GM21723 (cell line): ENCODE measurements at regions not wholly inside any gene's neighbourhood (a gene's known extent, or its start where the extent isn't known, plus 50 kb on each side); places are given as distances from the start of the nearest gene placed in this dataset.
A peak's percentile ranks its signal among the peaks of the same experiment; 100 is the strongest.
"Not testable (repeated sequence)": the region's sequence is repeated elsewhere in the genome, so short reads cannot be mapped to it uniquely, and the experiment has no call there.

ENCODE experiments used
- ATAC-seq: cut with Tn5 transposase; IDR thresholded peaks from one replicate; pipeline ENCODE4 v1.9.1; 2021; ENCODE audit warnings: mild to moderate bottlenecking, moderate library complexity; ENCODE audit not compliant: unreplicated experiment

DNA sequence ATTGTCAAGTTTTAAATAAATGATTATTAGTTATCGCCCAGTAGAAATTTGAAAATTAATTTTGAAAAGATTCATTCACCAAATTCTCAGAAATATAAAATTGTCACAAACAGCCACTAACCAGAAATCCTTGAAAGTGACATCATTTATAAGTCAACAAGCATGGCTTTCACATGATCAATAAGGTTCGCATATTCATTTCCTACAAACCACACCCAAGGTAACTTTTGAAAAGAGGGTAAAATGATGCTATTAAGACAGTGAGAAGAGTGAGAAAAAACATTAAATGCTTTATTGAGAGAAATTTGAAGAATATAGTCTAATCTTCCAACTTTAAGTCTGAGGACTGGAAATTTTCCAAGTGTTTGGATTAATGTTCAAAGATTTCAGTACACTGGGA, 263.6 kb upstream of the ALCAM start:
- ATAC-seq = no peak

DNA sequence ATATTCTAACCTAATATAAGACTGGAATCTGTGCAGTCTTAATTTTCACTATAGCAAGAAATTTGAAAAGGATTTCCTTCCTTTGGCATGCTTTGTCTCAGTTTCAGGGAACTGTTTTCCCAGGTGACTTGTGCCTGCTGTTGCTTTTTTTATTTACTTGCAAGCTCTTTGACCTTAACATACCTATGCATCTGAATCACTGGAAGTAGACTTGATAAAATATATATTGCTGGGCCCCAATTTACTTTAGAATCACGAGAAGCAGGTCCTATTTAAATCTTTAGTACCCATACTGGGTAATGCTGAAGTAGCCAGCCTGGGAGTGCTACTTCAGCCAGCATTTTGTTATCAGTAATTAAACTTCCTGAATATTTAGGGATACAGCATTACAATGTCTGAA, 257.9 kb upstream of the ALCAM start:
- no peak for ATAC-seq

DNA sequence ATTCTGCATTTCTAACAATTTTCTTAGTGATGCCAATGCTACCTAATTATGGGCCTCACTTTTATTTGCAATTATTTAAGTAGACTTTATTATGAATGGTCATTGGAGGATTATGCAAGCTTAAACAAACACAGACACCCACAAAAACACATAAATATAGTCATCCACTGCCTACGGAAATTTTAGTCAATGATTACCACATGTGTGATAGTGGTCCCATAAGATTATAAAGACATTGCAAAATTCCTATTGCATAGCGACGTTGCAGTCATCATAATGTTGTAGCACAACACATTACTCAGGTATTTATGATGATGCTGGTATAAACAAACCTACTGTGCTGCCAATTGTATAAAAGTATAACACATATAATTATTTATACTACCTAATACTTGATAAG, 247.8 kb upstream of the ALCAM start:
- no peak for ATAC-seq

- ATAC-seq = no peak
These were observed 246.8 kb upstream of the ALCAM start for GRCh38 chr3:105119801-105120340.

DNA sequence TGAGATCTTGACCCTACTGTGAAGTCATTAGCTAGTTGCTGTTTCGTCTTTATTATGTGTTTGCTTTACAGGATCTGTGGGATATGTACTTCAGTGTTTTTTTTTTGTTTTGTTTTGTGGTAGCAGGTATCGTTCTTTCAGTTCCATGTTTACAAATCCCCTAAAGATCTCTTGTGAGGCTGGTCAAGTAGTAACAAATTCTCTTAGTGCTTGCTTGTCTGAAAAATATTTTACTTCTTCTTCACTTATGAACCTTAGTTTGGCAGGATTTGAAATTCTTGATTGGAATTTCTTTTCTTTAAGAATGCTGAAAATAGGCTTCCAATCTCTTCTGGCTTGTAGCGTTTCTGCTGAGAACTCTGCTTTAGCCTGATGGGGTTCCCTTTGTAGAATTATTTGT, 235.8 kb upstream of the ALCAM start:
- no peak for ATAC-seq

DNA sequence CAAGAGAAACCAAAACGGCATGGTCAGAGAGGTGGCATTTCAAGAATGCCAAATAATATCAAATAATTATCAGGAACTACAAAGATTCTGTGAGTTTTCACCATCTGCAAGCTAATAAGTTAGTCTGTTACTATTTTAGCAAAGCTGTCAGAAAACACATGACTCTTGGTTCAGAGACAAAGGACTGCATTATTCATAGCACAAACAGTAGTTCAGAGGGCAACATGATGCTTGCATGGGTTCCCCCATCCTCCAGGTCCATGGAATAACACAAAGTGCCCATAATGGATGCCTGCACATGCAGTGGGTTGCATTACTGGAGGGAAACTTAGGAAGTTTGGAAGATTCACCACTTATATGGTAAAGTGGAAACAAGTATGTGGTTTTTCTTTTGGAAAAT, 228.8 kb upstream of the ALCAM start:
- no peak for ATAC-seq

DNA sequence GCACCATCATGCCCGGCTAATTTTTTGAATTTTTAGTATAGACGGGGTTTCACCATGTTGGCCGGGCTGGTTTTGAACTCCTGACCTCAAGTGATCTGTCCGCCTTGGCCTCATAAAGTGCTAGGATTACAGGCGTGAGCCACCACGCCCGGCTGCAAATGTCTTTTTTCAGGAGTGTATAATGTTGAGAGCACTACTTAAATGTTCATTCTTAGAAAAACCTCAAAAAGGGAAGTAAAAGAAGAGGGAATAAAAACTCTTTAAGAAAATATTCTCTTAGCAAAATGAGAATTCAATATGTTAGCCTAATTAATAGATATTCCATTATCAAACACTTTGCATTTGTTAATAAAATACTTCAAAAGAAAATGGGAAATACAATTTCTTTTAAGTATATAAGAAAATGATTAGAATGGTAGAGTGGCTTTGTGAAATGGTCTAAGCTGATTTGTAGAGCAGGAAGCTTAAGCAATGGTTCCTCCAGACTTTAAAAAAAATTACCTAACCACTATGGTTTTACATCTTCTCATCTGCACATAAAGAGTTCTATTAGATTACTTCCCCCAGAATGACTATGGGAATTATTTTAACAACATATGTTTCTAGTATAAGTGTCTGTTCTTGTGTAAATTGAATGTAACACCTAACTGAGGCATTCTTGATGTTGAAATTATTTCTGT, 226.7 kb upstream of the ALCAM start:
- ATAC-seq = peak; percentile 64

GRCh38 chr3:105140899-105141367, 225.8 kb upstream of the ALCAM start:
- ATAC-seq = peak; percentile 54

- no peak for ATAC-seq
These were observed 221.9 kb upstream of the ALCAM start for GRCh38 chr3:105144837-105145236.

- no peak for ATAC-seq
These were observed 221.2 kb upstream of the ALCAM start for GRCh38 chr3:105145511-105145910.

- ATAC-seq = not testable (repeated sequence)
These were observed 217.5 kb upstream of the ALCAM start for GRCh38 chr3:105149197-105149596.

DNA sequence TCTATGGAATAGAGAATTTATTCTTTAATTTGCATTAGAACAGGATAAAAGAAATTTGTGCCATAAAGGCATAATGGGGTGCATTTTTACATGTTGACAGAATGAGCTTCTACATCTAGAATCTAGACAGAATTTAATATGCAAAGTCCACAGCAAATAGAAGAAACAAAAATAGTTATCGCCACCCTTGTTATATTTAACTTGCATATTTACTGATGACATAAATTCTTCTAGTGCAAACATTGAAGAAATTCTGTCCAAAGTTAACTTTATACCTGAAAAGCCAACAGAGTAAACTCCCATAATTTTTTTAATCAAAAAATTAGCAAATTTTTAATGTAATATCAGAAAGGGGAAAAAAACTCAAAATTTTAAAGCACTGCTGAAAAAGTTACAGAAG, 213.7 kb upstream of the ALCAM start:
- ATAC-seq = no peak

DNA sequence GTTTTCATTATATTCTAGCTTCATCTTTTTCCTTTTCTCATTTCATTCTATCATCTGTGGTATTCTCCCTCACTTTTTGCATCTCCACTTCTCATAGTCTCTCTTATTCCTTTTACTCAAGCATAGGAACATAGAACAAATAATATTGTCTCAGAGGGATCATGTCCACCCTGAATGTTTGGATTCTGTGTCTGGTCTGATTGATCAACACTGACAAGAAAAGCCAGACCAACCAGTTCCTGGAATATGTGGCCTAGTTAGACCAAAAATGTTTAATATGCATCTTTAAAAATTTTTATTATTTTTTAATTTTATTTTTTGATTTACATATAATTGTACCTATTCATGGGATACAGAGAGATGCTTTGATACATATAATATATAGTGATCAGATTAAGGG, 212.0 kb upstream of the ALCAM start:
- ATAC-seq = no peak

GRCh38 chr3:105157067-105157765, 209.5 kb upstream of the ALCAM start:
- no peak for ATAC-seq

- no peak for ATAC-seq
These were observed 209.0 kb upstream of the ALCAM start for GRCh38 chr3:105157766-105158085.

DNA sequence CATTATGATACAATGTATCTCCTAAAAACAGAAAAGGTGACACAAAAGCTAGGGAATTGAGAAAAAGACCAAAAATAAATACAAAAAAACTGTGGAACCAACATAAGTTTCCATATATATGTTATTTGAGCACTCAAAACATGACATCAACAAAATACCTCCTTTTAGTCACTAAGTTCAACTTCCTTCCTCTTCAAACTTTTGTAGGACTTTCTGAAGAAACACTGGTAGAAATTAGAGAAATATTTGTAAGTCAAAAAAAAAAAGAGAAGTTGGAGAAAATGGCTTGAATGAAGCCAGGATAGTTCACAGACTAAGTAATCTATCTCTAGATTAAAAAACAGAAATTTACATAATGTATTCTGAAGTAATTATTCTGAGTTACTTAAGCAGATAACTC, 208.4 kb upstream of the ALCAM start:
- no peak for ATAC-seq

DNA sequence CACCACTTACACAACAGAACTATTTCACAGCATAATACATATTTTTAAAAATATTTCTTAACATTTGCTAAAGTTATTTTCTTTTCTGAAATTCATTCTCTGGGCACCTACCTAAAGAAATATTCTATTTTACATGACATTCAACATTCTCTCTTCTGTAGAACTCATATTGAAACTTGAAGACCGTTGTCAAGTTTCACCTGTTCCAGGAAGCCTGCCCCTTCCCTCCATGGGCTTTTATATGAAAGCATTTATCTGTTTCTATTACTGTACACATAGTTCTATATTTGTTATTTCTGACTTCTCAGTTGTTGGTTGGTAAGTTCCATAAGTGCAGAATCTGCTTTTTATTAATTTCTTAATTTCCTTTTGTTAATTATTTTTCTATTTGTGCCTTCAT, 204.3 kb upstream of the ALCAM start:
- ATAC-seq = peak; percentile 67

DNA sequence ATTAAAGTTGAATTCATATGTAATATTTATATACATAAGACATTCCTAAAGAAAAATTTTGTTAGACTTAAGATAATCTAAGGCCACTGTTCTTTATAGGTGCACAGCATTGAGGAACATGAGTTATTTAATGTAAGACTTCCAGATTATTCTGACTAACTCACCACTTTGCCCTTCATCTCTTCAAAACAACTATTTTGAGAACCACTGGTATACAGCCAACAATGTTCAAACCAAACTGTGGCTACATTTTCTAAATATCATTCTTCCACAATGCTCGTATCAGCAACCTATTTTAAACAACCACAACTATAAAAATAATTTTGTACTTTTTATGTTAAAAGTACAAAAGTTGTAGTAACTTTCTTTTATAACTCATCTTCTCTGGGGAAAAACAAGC, 199.8 kb upstream of the ALCAM start:
- no peak for ATAC-seq

DNA sequence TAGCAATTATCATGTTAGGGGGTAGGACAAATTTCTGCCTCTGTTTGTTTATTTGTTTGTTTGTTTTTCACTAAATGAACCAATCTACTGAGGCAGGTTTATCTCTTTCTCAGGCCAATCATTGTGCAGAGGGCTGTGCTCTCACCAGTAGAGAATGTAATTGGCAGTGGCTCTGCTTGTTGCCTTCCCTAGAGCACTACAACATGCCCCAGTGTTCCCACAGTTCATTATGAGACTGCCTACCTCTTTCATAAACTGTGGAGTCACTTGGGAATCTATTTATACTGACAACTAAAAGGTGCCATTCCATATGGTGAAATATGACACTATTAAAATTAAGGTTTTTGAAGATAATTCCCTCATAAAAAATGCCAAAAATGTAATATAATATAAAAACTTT, 196.3 kb upstream of the ALCAM start:
- no peak for ATAC-seq

GRCh38 chr3:105174017-105174615, 192.6 kb upstream of the ALCAM start:
- ATAC-seq = no peak

GRCh38 chr3:105177576-105177975, 189.1 kb upstream of the ALCAM start:
- no peak for ATAC-seq

DNA sequence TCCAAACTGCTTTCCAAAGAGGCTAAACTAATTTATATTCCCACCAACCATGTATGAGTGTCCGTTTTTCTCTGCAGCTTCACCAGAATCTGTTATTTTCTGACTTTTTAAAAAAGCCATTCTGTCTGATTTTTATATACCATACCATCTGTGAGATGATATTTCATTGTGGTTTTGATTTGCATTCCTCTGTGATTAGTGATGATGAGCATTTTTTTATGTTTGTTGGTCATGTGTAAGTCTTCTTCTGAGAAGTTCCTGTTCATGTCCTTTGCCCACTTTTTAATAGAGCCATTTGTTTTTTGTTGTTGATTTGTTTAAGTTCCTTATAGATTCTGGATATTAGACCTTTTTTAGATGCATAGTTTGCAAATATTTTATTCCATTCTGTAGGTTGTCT, 179.4 kb upstream of the ALCAM start:
- no peak for ATAC-seq
